HepG2 (cell line): ENCODE measurements at regions not wholly inside any gene's neighbourhood (a gene's known extent, or its start where the extent isn't known, plus 50 kb on each side); places are given as distances from the start of the nearest gene placed in this dataset.

Experiments
- ATAC-seq: fragments of 200-7000 bp; cut with Tn5 transposase; 3 replicates; pipeline ENCODE4 v1.9.1; 2020; ENCODE audit warnings: mild to moderate bottlenecking, moderate library complexity
- BruUV-seq: library from RNA; stranded (reverse); fragments of 400-500 nt; replicated peaks from 2 replicates; lab custom pipeline; 2021; lab: Mats Ljungman, UMichigan
- CTCF ChIA-PET: fragments of 300-600 bp; formaldehyde crosslinking; extraction: SDS; loops from one replicate; lab custom pipeline; 2021; ENCODE audit warnings: low total read pairs, inconsistent platforms, low intra/inter-chr PET ratio; lab: Yijun Ruan, JAX
- POLR2A ChIA-PET: fragments of 350-600 bp; sonication (Branson Sonifier 250); formaldehyde crosslinking; loops from one replicate; lab custom pipeline; 2020; ENCODE audit warnings: antibody characterized with exemption, inconsistent platforms; lab: Yijun Ruan, JAX
- DNase-seq: peaks from one replicate; pipeline ENCODE4 v3.0.0-alpha.2; 2015; ENCODE audit warnings: low spot score
- FAIRE-seq: peaks from 3 replicates; lab custom pipeline; 2011; peaks lifted over from hg19 to GRCh38; lab: Jason Lieb, UNC
- H2AFZ ChIP-seq: one replicate; pipeline ENCODE4 v1.6.1; 2011; ENCODE audit warnings: low read length, inconsistent platforms
- H3K27ac ChIP-seq: fragments of 300-600 bp; 3 replicates; pipeline ENCODE4 v1.8.0; 2011; ENCODE audit warnings: mixed run types, mild to moderate bottlenecking, mixed read lengths, low read length, inconsistent platforms; ENCODE audit not compliant: insufficient read depth; ENCODE audit errors: extremely low read length
- H3K27me3 ChIP-seq, 2 experiments: fragments of 200-600 bp in 1 of 2; 2 replicates in 1 of 2; 3 replicates in 1 of 2; pipeline versions ENCODE4 v1.6.0 to v1.8.0; 2011; ENCODE audit warnings: low read length in 2 of 2, mild to moderate bottlenecking in 2 of 2, moderate library complexity in 2 of 2, inconsistent platforms in 1 of 2; ENCODE audit not compliant: insufficient read depth in 2 of 2, control insufficient read depth in 1 of 2
- H3K36me3 ChIP-seq, 2 experiments: fragments of 200-600 bp in 1 of 2; replicated peaks in 1 of 2; 2 replicates in 1 of 2; 3 replicates in 1 of 2; pipeline versions ENCODE4 v1.5.1 to v1.8.0; 2011; ENCODE audit warnings: low read length in 2 of 2, inconsistent platforms in 1 of 2; ENCODE audit not compliant: insufficient read depth in 2 of 2, control insufficient read depth in 1 of 2
- H3K4me1 ChIP-seq: 2 replicates; pipeline ENCODE4 v1.5.1; 2012; ENCODE audit warnings: low read length, inconsistent platforms; ENCODE audit not compliant: insufficient read depth
- H3K4me2 ChIP-seq: 2 replicates; pipeline ENCODE4 v1.6.0; 2011; ENCODE audit warnings: low read depth, low read length, inconsistent platforms
- H3K4me3 ChIP-seq, 3 experiments: fragments of 200-600 bp in 1 of 3; sonication (generic), shearing (Covaris generic) in 1 of 3; replicated peaks in 1 of 3; 2 replicates each; pipeline ENCODE4 v1.5.1; 2011 to 2016; ENCODE audit warnings: low read length in 3 of 3, inconsistent platforms in 2 of 3, low read depth in 2 of 3, mild to moderate bottlenecking in 2 of 3, control low read depth in 1 of 3, mixed read lengths in 1 of 3; ENCODE audit not compliant: insufficient read depth in 1 of 3
- H3K79me2 ChIP-seq: one replicate; pipeline ENCODE4 v1.6.1; 2011; ENCODE audit warnings: low read length, inconsistent platforms; ENCODE audit not compliant: insufficient read depth
- H3K9ac ChIP-seq: 2 replicates; pipeline ENCODE4 v1.6.0; 2011; ENCODE audit warnings: mild to moderate bottlenecking, low read depth, low read length, inconsistent platforms; ENCODE audit not compliant: insufficient read depth
- H3K9me3 ChIP-seq: 2 replicates; pipeline ENCODE4 v1.5.1; 2012; ENCODE audit warnings: mild to moderate bottlenecking, low read length
- H4K20me1 ChIP-seq: 2 replicates; pipeline ENCODE4 v1.6.0; 2011; ENCODE audit warnings: inconsistent platforms, mild to moderate bottlenecking, low read length, moderate library complexity; ENCODE audit not compliant: insufficient read depth
- BORCS8-MEF2B ChIP-seq: sonication (generic); formaldehyde crosslinking; IDR thresholded peaks from 2 replicates; pipeline ENCODE4 v1.8.0; 2022; ENCODE audit warnings: mild to moderate bottlenecking, missing genetic modification reagents
- CTCF ChIP-seq: sonication (generic); formaldehyde crosslinking; IDR thresholded peaks from 2 replicates; pipeline ENCODE4 v1.5.0; 2020; ENCODE audit warnings: mild to moderate bottlenecking, missing genetic modification reagents, moderate library complexity
- KDM4B ChIP-seq: sonication (generic); formaldehyde crosslinking; IDR thresholded peaks from 2 replicates; pipeline ENCODE4 v1.4.0; 2020; ENCODE audit warnings: missing genetic modification reagents
- KLF16 ChIP-seq, 2 experiments: sonication (generic) in 1 of 2; formaldehyde crosslinking in 1 of 2; IDR thresholded peaks; 2 replicates each; pipeline versions ENCODE4 v1.6.1 to v1.8.0; 2016 to 2023; ENCODE audit warnings: missing genetic modification reagents in 2 of 2, missing compliant biosample characterization in 1 of 2
- MBNL3 ChIP-seq: fragments of 250-450 bp; sonication (Bioruptor Pico); conservative IDR thresholded peaks from 2 replicates; pipeline ENCODE4 v1.8.0; 2022; ENCODE audit warnings: mild to moderate bottlenecking, inconsistent platforms
- MLX ChIP-seq: IDR thresholded peaks from 2 replicates; pipeline ENCODE4 v1.6.1; 2016
- SIX1 ChIP-seq: sonication (generic); formaldehyde crosslinking; IDR thresholded peaks from 2 replicates; pipeline ENCODE4 v1.4.0; 2020; ENCODE audit warnings: missing genetic modification reagents, borderline replicate concordance
- TERF1 ChIP-seq: sonication (generic); formaldehyde crosslinking; IDR thresholded peaks from 2 replicates; pipeline ENCODE4 v1.8.0; 2022; ENCODE audit warnings: mild to moderate bottlenecking, missing genetic modification reagents, moderate library complexity
- ZBTB46 ChIP-seq: sonication (generic); formaldehyde crosslinking; IDR thresholded peaks from 2 replicates; pipeline ENCODE4 v1.4.0; 2020; ENCODE audit warnings: mild to moderate bottlenecking, missing genetic modification reagents, borderline replicate concordance
- ZNF484 ChIP-seq: sonication (generic); formaldehyde crosslinking; IDR thresholded peaks from 2 replicates; pipeline ENCODE4 v1.5.1; 2020; ENCODE audit warnings: mild to moderate bottlenecking, low read depth, missing genetic modification reagents, borderline replicate concordance
- ZNF841 ChIP-seq: sonication (generic); formaldehyde crosslinking; IDR thresholded peaks from 2 replicates; pipeline ENCODE4 v1.8.1; 2023; ENCODE audit warnings: missing genetic modification reagents, borderline replicate concordance
- ZSCAN30 ChIP-seq: sonication (generic); formaldehyde crosslinking; IDR thresholded peaks from 2 replicates; pipeline ENCODE4 v1.5.0; 2020; ENCODE audit warnings: mild to moderate bottlenecking, missing genetic modification reagents
- in situ Hi-C: cut with HindIII; loops from 2 replicates; pipeline ENCODE4 v1.10.0; 2017; ENCODE audit warnings: low pct_unique_long_range_greater_than_20kb; ENCODE audit not compliant: extremely low pct_ligation_motif_present
- intact Hi-C: fragments of 100-400 bp; cut with micrococcal nuclease; formaldehyde crosslinking; loops from one replicate; pipeline ENCODE4 v1.10.0; 2022; ENCODE audit not compliant: unreplicated experiment
- TF ChIP-seq, protein P1 (sequence below): sonication (generic); formaldehyde crosslinking; IDR thresholded peaks from 2 replicates; pipeline ENCODE4 v1.4.0; 2020; ENCODE audit warnings: mild to moderate bottlenecking, missing genetic modification reagents, borderline replicate concordance

DNA sequence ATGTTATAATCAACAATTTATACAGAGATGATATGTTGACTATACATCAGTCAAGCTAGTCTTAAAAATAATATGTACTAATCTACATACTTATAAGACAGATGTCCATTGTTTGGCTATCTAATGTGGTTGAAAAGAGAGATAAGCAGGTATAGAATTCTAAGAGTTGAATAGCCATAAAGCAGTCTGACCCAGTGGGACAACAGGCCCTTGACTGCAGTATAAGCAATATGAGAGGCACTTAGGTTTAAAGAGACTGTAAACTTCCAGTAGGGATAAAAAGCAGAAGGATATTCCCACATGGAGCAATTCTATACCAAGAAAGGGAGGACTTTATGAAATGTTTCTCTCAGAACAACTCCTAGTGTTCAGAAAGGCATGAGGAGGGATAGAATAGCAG is 139.3 kb downstream of the ELAPOR2 start:
- H3K36me3 ChIP-seq = no peaks in the 10 kb centered on the region
- no peaks in the 10 kb centered on the region for H4K20me1 ChIP-seq
- no peaks in the 10 kb centered on the region for H3K4me1 ChIP-seq
- no peak overlapping the region for H3K4me3 ChIP-seq
- H3K27me3 ChIP-seq = no peaks in the 10 kb centered on the region
- ChIA-PET POLR2A (no interaction called here), CTCF (no interaction called here)
- intact Hi-C loops (no loop called here), in situ Hi-C loops (loop anchor here (25.0 kb wide), 1 partner anchor 1033 kb away; no protein-coding TSS in a partner anchor)
- no peak overlapping the region for H3K27ac ChIP-seq
- no peak overlapping the region for H3K9ac ChIP-seq
- H3K4me2 ChIP-seq = no peak overlapping the region
- no peak overlapping the region for H2AFZ ChIP-seq
- H3K79me2 ChIP-seq = no peaks in the 10 kb centered on the region
- H3K9me3 ChIP-seq = no peaks in the 10 kb centered on the region
- no peak for FAIRE-seq
- no peak for ATAC-seq
- BruUV-seq = no TSS peak
- DNase-seq = no peak
- TF ChIP-seq CTCF = no peak
- no peak for TF ChIP-seq MBNL3
- no peak for TF ChIP-seq SIX1 (CRISPR knock-in tag)
- no peak for TF ChIP-seq ZBTB46 (CRISPR knock-in tag)
- TF ChIP-seq KLF16 (CRISPR knock-in tag; IDR thresholded peaks at IDR 0.05) = no peak
- no peak for TF ChIP-seq TERF1
- no peak for TF ChIP-seq ZSCAN30 (CRISPR knock-in tag)
- TF ChIP-seq MLX = no peak
- TF ChIP-seq ZNF841 = no peak
- no peak for TF ChIP-seq BORCS8-MEF2B
- no peak for TF ChIP-seq KDM4B (CRISPR knock-in tag)
- TF ChIP-seq ZNF484 (CRISPR knock-in tag) = no peak
- TF ChIP-seq, protein P1, sequence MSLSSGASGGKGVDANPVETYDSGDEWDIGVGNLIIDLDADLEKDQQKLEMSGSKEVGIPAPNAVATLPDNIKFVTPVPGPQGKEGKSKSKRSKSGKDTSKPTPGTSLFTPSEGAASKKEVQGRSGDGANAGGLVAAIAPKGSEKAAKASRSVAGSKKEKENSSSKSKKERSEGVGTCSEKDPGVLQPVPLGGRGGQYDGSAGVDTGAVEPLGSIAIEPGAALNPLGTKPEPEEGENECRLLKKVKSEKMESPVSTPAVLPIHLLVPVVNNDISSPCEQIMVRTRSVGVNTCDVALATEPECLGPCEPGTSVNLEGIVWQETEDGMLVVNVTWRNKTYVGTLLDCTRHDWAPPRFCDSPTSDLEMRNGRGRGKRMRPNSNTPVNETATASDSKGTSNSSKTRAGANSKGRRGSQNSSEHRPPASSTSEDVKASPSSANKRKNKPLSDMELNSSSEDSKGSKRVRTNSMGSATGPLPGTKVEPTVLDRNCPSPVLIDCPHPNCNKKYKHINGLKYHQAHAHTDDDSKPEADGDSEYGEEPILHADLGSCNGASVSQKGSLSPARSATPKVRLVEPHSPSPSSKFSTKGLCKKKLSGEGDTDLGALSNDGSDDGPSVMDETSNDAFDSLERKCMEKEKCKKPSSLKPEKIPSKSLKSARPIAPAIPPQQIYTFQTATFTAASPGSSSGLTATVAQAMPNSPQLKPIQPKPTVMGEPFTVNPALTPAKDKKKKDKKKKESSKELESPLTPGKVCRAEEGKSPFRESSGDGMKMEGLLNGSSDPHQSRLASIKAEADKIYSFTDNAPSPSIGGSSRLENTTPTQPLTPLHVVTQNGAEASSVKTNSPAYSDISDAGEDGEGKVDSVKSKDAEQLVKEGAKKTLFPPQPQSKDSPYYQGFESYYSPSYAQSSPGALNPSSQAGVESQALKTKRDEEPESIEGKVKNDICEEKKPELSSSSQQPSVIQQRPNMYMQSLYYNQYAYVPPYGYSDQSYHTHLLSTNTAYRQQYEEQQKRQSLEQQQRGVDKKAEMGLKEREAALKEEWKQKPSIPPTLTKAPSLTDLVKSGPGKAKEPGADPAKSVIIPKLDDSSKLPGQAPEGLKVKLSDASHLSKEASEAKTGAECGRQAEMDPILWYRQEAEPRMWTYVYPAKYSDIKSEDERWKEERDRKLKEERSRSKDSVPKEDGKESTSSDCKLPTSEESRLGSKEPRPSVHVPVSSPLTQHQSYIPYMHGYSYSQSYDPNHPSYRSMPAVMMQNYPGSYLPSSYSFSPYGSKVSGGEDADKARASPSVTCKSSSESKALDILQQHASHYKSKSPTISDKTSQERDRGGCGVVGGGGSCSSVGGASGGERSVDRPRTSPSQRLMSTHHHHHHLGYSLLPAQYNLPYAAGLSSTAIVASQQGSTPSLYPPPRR (CRISPR knock-in tag) = no peak
